Parathyroid adenoma (tissue), 2 donors: ENCODE measurements at regions not wholly inside any gene's neighbourhood (a gene's known extent, or its start where the extent isn't known, plus 50 kb on each side); places are given as distances from the start of the nearest gene placed in this dataset.

Experiments
- H2AFZ ChIP-seq: fragments of 300-600 bp; sonication (generic); one replicate; pipeline ENCODE4 v1.7.0; 2017; ENCODE audit warnings: antibody characterized with exemption, mild to moderate bottlenecking
- H3K27ac ChIP-seq: fragments of 300-600 bp; sonication (generic); one replicate; pipeline ENCODE4 v1.7.0; 2017
- H3K27me3 ChIP-seq: fragments of 300-600 bp; sonication (generic); one replicate; pipeline ENCODE4 v1.7.0; 2017; ENCODE audit warnings: low read length; ENCODE audit not compliant: control insufficient read depth, insufficient read depth
- H3K36me3 ChIP-seq: fragments of 300-600 bp; sonication (generic); one replicate; pipeline ENCODE4 v1.7.0; 2017; ENCODE audit warnings: low read length; ENCODE audit not compliant: control insufficient read depth, insufficient read depth
- H3K4me1 ChIP-seq: fragments of 300-600 bp; sonication (generic); one replicate; pipeline ENCODE4 v1.7.0; 2017; ENCODE audit warnings: control low read depth
- H3K4me2 ChIP-seq: fragments of 300-600 bp; sonication (generic); one replicate; pipeline ENCODE4 v1.7.0; 2017; ENCODE audit warnings: low read length
- H3K4me3 ChIP-seq: fragments of 300-600 bp; sonication (generic); one replicate; pipeline ENCODE4 v1.7.0; 2017; ENCODE audit warnings: low read depth, low read length
- H3K79me2 ChIP-seq: fragments of 300-600 bp; sonication (generic); one replicate; pipeline ENCODE4 v1.7.0; 2017; ENCODE audit warnings: control low read depth
- H3K9ac ChIP-seq: fragments of 300-600 bp; sonication (generic); one replicate; pipeline ENCODE4 v1.7.0; 2017; ENCODE audit warnings: mild to moderate bottlenecking
- H3K9me3 ChIP-seq: fragments of 300-600 bp; sonication (generic); one replicate; pipeline ENCODE4 v1.7.0; 2017; ENCODE audit warnings: low read length; ENCODE audit not compliant: control insufficient read depth
- TF ChIP-seq, protein P1 (sequence below): fragments of 300-600 bp; sonication (generic); IDR thresholded peaks from one replicate; pipeline ENCODE4 v1.7.0; 2017; ENCODE audit warnings: antibody characterized with exemption, mild to moderate bottlenecking
- donor health status: primary hyperparathyroidism.

GRCh38 chr4:45776146-45776545 lies 347.7 kb downstream of the GABRG1 start:
- Histone ChIP-seq H3K4me3 (no peak overlapping the region), H3K79me2 (no peaks in the 10 kb centered on the region), H3K27ac (no peak overlapping the region), H3K9me3 (no peaks in the 10 kb centered on the region), H3K4me2 (no peak overlapping the region), H3K9ac (no peak overlapping the region), H3K36me3 (no peaks in the 10 kb centered on the region), H3K27me3 (no peaks in the 10 kb centered on the region), H2AFZ (no peak overlapping the region), H3K4me1 (no peaks in the 10 kb centered on the region)
- TF ChIP-seq, protein P1, sequence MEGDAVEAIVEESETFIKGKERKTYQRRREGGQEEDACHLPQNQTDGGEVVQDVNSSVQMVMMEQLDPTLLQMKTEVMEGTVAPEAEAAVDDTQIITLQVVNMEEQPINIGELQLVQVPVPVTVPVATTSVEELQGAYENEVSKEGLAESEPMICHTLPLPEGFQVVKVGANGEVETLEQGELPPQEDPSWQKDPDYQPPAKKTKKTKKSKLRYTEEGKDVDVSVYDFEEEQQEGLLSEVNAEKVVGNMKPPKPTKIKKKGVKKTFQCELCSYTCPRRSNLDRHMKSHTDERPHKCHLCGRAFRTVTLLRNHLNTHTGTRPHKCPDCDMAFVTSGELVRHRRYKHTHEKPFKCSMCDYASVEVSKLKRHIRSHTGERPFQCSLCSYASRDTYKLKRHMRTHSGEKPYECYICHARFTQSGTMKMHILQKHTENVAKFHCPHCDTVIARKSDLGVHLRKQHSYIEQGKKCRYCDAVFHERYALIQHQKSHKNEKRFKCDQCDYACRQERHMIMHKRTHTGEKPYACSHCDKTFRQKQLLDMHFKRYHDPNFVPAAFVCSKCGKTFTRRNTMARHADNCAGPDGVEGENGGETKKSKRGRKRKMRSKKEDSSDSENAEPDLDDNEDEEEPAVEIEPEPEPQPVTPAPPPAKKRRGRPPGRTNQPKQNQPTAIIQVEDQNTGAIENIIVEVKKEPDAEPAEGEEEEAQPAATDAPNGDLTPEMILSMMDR: no peak

- Histone ChIP-seq H3K27me3 (no peaks in the 10 kb centered on the region), H3K4me1 (no peaks in the 10 kb centered on the region), H3K4me3 (no peak overlapping the region), H2AFZ (no peak overlapping the region), H3K27ac (no peak overlapping the region), H3K9ac (no peak overlapping the region), H3K79me2 (no peaks in the 10 kb centered on the region), H3K4me2 (no peak overlapping the region), H3K9me3 (no peaks in the 10 kb centered on the region), H3K36me3 (no peaks in the 10 kb centered on the region)
- TF ChIP-seq, protein P1: no peak
These were observed 352.9 kb downstream of the GABRG1 start for GRCh38 chr4:45770958-45771357.

GRCh38 chr4:45765521-45765920 lies 358.3 kb downstream of the GABRG1 start:
- no peaks in the 10 kb centered on the region for H3K4me1 ChIP-seq
- H3K79me2 ChIP-seq: no peaks in the 10 kb centered on the region
- H3K27me3 ChIP-seq: no peaks in the 10 kb centered on the region
- no peak overlapping the region for H3K4me2 ChIP-seq
- H3K27ac ChIP-seq: no peak overlapping the region
- H3K9me3 ChIP-seq: no peaks in the 10 kb centered on the region
- no peak overlapping the region for H2AFZ ChIP-seq
- H3K4me3 ChIP-seq: no peak overlapping the region
- TF ChIP-seq, protein P1: no peak
- H3K9ac ChIP-seq: no peak overlapping the region
- no peaks in the 10 kb centered on the region for H3K36me3 ChIP-seq

GRCh38 chr4:45751877-45752530 lies 371.9 kb downstream of the GABRG1 start:
- Histone ChIP-seq H3K4me3 (no peak overlapping the region), H3K79me2 (no peaks in the 10 kb centered on the region), H3K9me3 (no peaks in the 10 kb centered on the region), H3K9ac (no peak overlapping the region), H3K36me3 (no peaks in the 10 kb centered on the region), H3K27ac (no peak overlapping the region), H3K27me3 (no peaks in the 10 kb centered on the region), H3K4me1 (no peaks in the 10 kb centered on the region), H2AFZ (no peak overlapping the region), H3K4me2 (no peak overlapping the region)
- TF ChIP-seq, protein P1: no peak

GRCh38 chr4:45750721-45751120 lies 373.1 kb downstream of the GABRG1 start:
- no peaks in the 10 kb centered on the region for H3K36me3 ChIP-seq
- H3K4me3 ChIP-seq: no peak overlapping the region
- no peak overlapping the region for H2AFZ ChIP-seq
- H3K4me1 ChIP-seq: no peaks in the 10 kb centered on the region
- no peaks in the 10 kb centered on the region for H3K27me3 ChIP-seq
- no peak overlapping the region for H3K27ac ChIP-seq
- H3K9me3 ChIP-seq: no peaks in the 10 kb centered on the region
- no peak overlapping the region for H3K9ac ChIP-seq
- H3K4me2 ChIP-seq: no peak overlapping the region
- TF ChIP-seq, protein P1: no peak
- H3K79me2 ChIP-seq: no peaks in the 10 kb centered on the region
